GM23338 (cell line): ENCODE measurements at regions not wholly inside any gene's neighbourhood (a gene's known extent, or its start where the extent isn't known, plus 50 kb on each side); places are given as distances from the start of the nearest gene placed in this dataset.

ENCODE experiments used
- ATAC-seq: fragments of 200-7000 bp; cut with Tn5 transposase; 3 replicates; pipeline ENCODE4 v1.9.1; 2020
- DNase-seq: peaks from one replicate; pipeline ENCODE4 v3.0.0-alpha.2; 2015; ENCODE audit warnings: low spot score
- H2AFZ ChIP-seq: fragments of 200-600 bp; sonication (generic); 2 replicates; pipeline ENCODE4 v1.8.0; 2016; ENCODE audit warnings: antibody characterized with exemption, mild to moderate bottlenecking, moderate library complexity
- H3F3A ChIP-seq: fragments of 200-600 bp; sonication (generic); replicated peaks from 2 replicates; pipeline ENCODE4 v1.8.0; 2017; ENCODE audit warnings: antibody characterized with exemption, mixed run types, low read depth
- H3K27ac ChIP-seq: fragments of 200-600 bp; sonication (generic); 2 replicates; pipeline ENCODE4 v1.6.1; 2016; ENCODE audit warnings: low read depth
- H3K27me3 ChIP-seq: fragments of 200-600 bp; sonication (generic); 2 replicates; pipeline ENCODE4 v1.8.0; 2016; ENCODE audit warnings: mild to moderate bottlenecking, mixed run types, moderate library complexity; ENCODE audit not compliant: insufficient read depth
- H3K36me3 ChIP-seq: fragments of 200-600 bp; sonication (generic); 2 replicates; pipeline ENCODE4 v1.8.0; 2016; ENCODE audit warnings: mild to moderate bottlenecking; ENCODE audit not compliant: insufficient read depth
- H3K4me1 ChIP-seq: fragments of 200-600 bp; sonication (generic); 2 replicates; pipeline ENCODE4 v1.8.0; 2016; ENCODE audit warnings: mild to moderate bottlenecking, moderate library complexity; ENCODE audit not compliant: insufficient read depth
- H3K4me2 ChIP-seq: fragments of 200-600 bp; sonication (generic); 2 replicates; pipeline ENCODE4 v1.7.1; 2017; ENCODE audit warnings: mixed run types
- H3K4me3 ChIP-seq: fragments of 200-600 bp; sonication (generic); 2 replicates; pipeline ENCODE4 v1.6.1; 2016; ENCODE audit warnings: mixed run types
- H3K79me2 ChIP-seq: fragments of 200-600 bp; sonication (generic); replicated peaks from 2 replicates; pipeline ENCODE4 v1.8.0; 2017; ENCODE audit warnings: mild to moderate bottlenecking; ENCODE audit not compliant: insufficient read depth
- H3K9me2 ChIP-seq: fragments of 200-600 bp; sonication (generic); 2 replicates; pipeline ENCODE4 v1.8.0; 2017; ENCODE audit not compliant: insufficient read depth
- H4K20me1 ChIP-seq: fragments of 200-600 bp; sonication (generic); replicated peaks from 2 replicates; pipeline ENCODE4 v1.8.0; 2017; ENCODE audit warnings: mild to moderate bottlenecking; ENCODE audit not compliant: insufficient read depth
- H3K27ac Mint-ChIP-seq: 2 replicates; pipeline ENCODE4 v1.8.0; 2020; ENCODE audit warnings: inconsistent platforms, mild to moderate bottlenecking, moderate library complexity, mixed read lengths
- H3K27me3 Mint-ChIP-seq: 3 replicates; pipeline ENCODE4 v1.8.0; 2022; ENCODE audit warnings: low read depth, mild to moderate bottlenecking, moderate library complexity, mixed read lengths, inconsistent platforms; ENCODE audit not compliant: insufficient read depth, poor library complexity
- H3K36me3 Mint-ChIP-seq: 3 replicates; pipeline ENCODE4 v1.8.0; 2021; ENCODE audit warnings: low read depth, mild to moderate bottlenecking, inconsistent platforms, moderate library complexity, mixed read lengths
- H3K4me1 Mint-ChIP-seq: 3 replicates; pipeline ENCODE4 v1.8.0; 2020; ENCODE audit warnings: mild to moderate bottlenecking, inconsistent platforms, mixed read lengths
- H3K4me3 Mint-ChIP-seq: 3 replicates; pipeline ENCODE4 v1.8.0; 2021; ENCODE audit warnings: moderate library complexity, mild to moderate bottlenecking, inconsistent platforms, mixed read lengths
- H3K9me3 Mint-ChIP-seq: 3 replicates; pipeline ENCODE4 v1.8.0; 2020; ENCODE audit warnings: moderate library complexity, mild to moderate bottlenecking, inconsistent platforms, mixed read lengths
- CREB1 ChIP-seq: fragments of 250-450 bp; sonication (Bioruptor Pico); IDR thresholded peaks from 2 replicates; pipeline ENCODE4 v1.5.0; 2020; ENCODE audit warnings: low read depth, mild to moderate bottlenecking, moderate library complexity
- CTCF ChIP-seq, 2 experiments: fragments of 200-600 bp in 1 of 2; sonication (generic) in 1 of 2; conservative IDR thresholded peaks; 2 replicates each; pipeline versions ENCODE4 v1.5.1 to v1.6.1; 2016 to 2017; ENCODE audit warnings: antibody characterized with exemption in 2 of 2, low read depth in 2 of 2, mild to moderate bottlenecking in 2 of 2, moderate library complexity in 1 of 2
- EZH2 ChIP-seq: fragments of 200-600 bp; sonication (generic); IDR thresholded peaks from one replicate; pipeline ENCODE4 v1.8.0; 2017; ENCODE audit warnings: antibody characterized with exemption, mild to moderate bottlenecking, low read depth; ENCODE audit not compliant: unreplicated experiment
- EZH2phosphoT487 ChIP-seq: fragments of 200-600 bp; sonication (generic); IDR thresholded peaks from one replicate; pipeline ENCODE4 v1.8.1; 2018; ENCODE audit warnings: antibody characterized with exemption; ENCODE audit not compliant: unreplicated experiment
- JUNB ChIP-seq: IDR thresholded peaks from one replicate; pipeline ENCODE4 v1.6.1; 2016; ENCODE audit warnings: antibody characterized with exemption; ENCODE audit not compliant: unreplicated experiment
- NANOG ChIP-seq: IDR thresholded peaks from 2 replicates; pipeline ENCODE4 v1.6.1; 2016; ENCODE audit warnings: antibody characterized with exemption, borderline replicate concordance
- POLR2AphosphoS5 ChIP-seq: IDR thresholded peaks from 2 replicates; pipeline ENCODE4 v1.6.1; 2016; ENCODE audit warnings: antibody characterized with exemption, low read depth
- STAT1 ChIP-seq: IDR thresholded peaks from one replicate; pipeline ENCODE4 v1.6.1; 2016; ENCODE audit warnings: antibody characterized with exemption; ENCODE audit not compliant: unreplicated experiment
- ZNF114 ChIP-seq: fragments of 250-450 bp; sonication (Bioruptor Pico); IDR thresholded peaks from 2 replicates; pipeline ENCODE4 v1.5.0; 2020; ENCODE audit warnings: mild to moderate bottlenecking, moderate library complexity
- ZNF331 ChIP-seq: fragments of 250-450 bp; sonication (Bioruptor Pico); IDR thresholded peaks from 2 replicates; pipeline ENCODE4 v1.5.0; 2020; ENCODE audit warnings: low read depth, mild to moderate bottlenecking, moderate library complexity
- ZNF462 ChIP-seq: fragments of 250-450 bp; sonication (Bioruptor Pico); IDR thresholded peaks from 2 replicates; pipeline ENCODE4 v1.5.0; 2020; ENCODE audit warnings: mild to moderate bottlenecking, moderate library complexity
- TF ChIP-seq, protein P1 (sequence below): IDR thresholded peaks from 2 replicates; pipeline ENCODE4 v1.6.1; 2016; ENCODE audit warnings: antibody characterized with exemption
- TF ChIP-seq, protein P2 (sequence below): IDR thresholded peaks from one replicate; pipeline ENCODE4 v1.6.1; 2018; ENCODE audit warnings: antibody characterized with exemption; ENCODE audit not compliant: unreplicated experiment

GRCh38 chr15:93274257-93274656, 185.2 kb upstream of the RGMA start:
- ATAC-seq (peak; percentile 48; the same call in 2 of the 3 replicates), DNase-seq (peak; percentile 51)
- H3K79me2 ChIP-seq, result no peaks in the 10 kb centered on the region
- H4K20me1 ChIP-seq, result no peaks in the 10 kb centered on the region
- no peaks in the 10 kb centered on the region for H3F3A ChIP-seq
- H3K36me3 Mint-ChIP-seq, result peaks cover 22% of the 10 kb centered on the region
- H3K27me3 Mint-ChIP-seq, result peaks cover 9% of the 10 kb centered on the region
- H2AFZ ChIP-seq, result no peak overlapping the region
- H3K4me1 Mint-ChIP-seq, result peaks cover 45% of the 10 kb centered on the region
- peaks cover 27% of the 10 kb centered on the region for H3K9me3 Mint-ChIP-seq
- H3K27ac Mint-ChIP-seq, result peak overlapping the region; percentile 32; the same call in 1 of the 2 replicates
- H3K4me2 ChIP-seq, result no peak overlapping the region
- H3K9me2 ChIP-seq, result no peaks in the 10 kb centered on the region
- peaks cover 40% of the 10 kb centered on the region for H3K4me1 ChIP-seq
- no peak overlapping the region for H3K4me3 Mint-ChIP-seq
- no peak overlapping the region for H3K27ac ChIP-seq
- H3K36me3 ChIP-seq, result no peaks in the 10 kb centered on the region
- H3K27me3 ChIP-seq, result no peaks in the 10 kb centered on the region
- H3K4me3 ChIP-seq, result no peak overlapping the region
- TF ChIP-seq POLR2AphosphoS5, result no peak
- no peak for TF ChIP-seq JUNB
- TF ChIP-seq ZNF114 (CRISPR knock-in tag), result no peak
- TF ChIP-seq ZNF331 (CRISPR knock-in tag), result no peak
- TF ChIP-seq, protein P1, sequence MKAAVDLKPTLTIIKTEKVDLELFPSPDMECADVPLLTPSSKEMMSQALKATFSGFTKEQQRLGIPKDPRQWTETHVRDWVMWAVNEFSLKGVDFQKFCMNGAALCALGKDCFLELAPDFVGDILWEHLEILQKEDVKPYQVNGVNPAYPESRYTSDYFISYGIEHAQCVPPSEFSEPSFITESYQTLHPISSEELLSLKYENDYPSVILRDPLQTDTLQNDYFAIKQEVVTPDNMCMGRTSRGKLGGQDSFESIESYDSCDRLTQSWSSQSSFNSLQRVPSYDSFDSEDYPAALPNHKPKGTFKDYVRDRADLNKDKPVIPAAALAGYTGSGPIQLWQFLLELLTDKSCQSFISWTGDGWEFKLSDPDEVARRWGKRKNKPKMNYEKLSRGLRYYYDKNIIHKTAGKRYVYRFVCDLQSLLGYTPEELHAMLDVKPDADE, result no peak
- no peak for TF ChIP-seq CTCF (conservative IDR thresholded peaks at IDR 0.05; ENCODE audit: low read depth in 2 of 2)
- no peak for TF ChIP-seq NANOG
- TF ChIP-seq EZH2, result no peak
- TF ChIP-seq ZNF462 (CRISPR knock-in tag), result no peak
- TF ChIP-seq, protein P2, sequence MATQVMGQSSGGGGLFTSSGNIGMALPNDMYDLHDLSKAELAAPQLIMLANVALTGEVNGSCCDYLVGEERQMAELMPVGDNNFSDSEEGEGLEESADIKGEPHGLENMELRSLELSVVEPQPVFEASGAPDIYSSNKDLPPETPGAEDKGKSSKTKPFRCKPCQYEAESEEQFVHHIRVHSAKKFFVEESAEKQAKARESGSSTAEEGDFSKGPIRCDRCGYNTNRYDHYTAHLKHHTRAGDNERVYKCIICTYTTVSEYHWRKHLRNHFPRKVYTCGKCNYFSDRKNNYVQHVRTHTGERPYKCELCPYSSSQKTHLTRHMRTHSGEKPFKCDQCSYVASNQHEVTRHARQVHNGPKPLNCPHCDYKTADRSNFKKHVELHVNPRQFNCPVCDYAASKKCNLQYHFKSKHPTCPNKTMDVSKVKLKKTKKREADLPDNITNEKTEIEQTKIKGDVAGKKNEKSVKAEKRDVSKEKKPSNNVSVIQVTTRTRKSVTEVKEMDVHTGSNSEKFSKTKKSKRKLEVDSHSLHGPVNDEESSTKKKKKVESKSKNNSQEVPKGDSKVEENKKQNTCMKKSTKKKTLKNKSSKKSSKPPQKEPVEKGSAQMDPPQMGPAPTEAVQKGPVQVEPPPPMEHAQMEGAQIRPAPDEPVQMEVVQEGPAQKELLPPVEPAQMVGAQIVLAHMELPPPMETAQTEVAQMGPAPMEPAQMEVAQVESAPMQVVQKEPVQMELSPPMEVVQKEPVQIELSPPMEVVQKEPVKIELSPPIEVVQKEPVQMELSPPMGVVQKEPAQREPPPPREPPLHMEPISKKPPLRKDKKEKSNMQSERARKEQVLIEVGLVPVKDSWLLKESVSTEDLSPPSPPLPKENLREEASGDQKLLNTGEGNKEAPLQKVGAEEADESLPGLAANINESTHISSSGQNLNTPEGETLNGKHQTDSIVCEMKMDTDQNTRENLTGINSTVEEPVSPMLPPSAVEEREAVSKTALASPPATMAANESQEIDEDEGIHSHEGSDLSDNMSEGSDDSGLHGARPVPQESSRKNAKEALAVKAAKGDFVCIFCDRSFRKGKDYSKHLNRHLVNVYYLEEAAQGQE, result no peak
- no peak for TF ChIP-seq CREB1 (CRISPR knock-in tag)
- no peak for TF ChIP-seq EZH2phosphoT487
- no peak for TF ChIP-seq STAT1
